ENCODE measurements at regions not wholly inside any gene's neighbourhood (a gene's known extent, or its start where the extent isn't known, plus 50 kb on each side); places are given as distances from the start of the nearest gene placed in this dataset.
A peak's percentile ranks its signal among the peaks of the same experiment; 100 is the strongest.

DNA sequence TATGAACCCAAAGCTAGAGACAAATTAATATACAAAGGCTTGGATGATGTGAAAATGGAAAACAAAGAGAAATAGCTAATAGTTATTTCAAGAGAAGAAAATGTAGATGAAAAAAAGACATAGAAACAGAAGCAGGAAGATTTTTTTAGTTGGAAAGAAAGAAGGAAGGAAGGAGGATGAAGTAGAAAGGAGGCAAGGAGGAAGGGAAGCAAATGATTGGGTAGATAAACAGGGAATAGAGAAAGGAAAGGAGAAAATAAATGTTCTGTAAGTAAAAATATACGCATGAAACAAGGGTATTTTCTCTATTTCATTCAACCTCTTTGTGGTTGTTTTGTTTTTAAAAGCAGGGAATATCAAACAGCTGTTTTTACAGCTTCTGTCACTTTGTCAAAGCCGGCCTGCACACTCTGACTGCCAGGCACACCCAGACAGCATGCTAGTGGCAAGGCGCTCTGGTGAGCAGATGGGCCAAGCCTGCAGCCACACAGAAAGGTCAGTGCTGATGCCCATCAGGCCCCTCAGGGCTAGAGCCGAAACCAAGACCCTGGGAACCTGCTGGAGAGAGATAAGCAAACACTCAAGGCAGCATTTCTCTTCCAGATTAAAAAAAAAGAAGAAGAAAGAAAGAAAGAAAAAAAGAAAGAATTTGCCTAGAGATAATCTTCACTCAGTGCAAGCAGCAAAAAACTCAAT is 72.9 kb upstream of the CTTNBP2NL start:
- no peak for FAIRE-seq
- TF ChIP-seq TAF1 (IDR thresholded peaks at IDR 0.05; ENCODE audit: borderline replicate concordance, low read depth, low read length): no peak
- no peak for TF ChIP-seq POLR2A (IDR thresholded peaks at IDR 0.05; ENCODE audit: low read depth, low read length)
- TF ChIP-seq POLR2AphosphoS5 (IDR thresholded peaks at IDR 0.05; ENCODE audit: low read depth, low read length): no peak
- no peak for DNase-seq (ENCODE audit: insufficient read length)

GRCh38 chr1:112325504-112325903 is 70.5 kb upstream of the CTTNBP2NL start:
- FAIRE-seq: no peak
- no peak for TF ChIP-seq TAF1 (IDR thresholded peaks at IDR 0.05; ENCODE audit: borderline replicate concordance, low read depth, low read length)
- no peak for TF ChIP-seq POLR2AphosphoS5 (IDR thresholded peaks at IDR 0.05; ENCODE audit: low read depth, low read length)
- TF ChIP-seq POLR2A (IDR thresholded peaks at IDR 0.05; ENCODE audit: low read depth, low read length): no peak
- no peak for DNase-seq (ENCODE audit: insufficient read length)

- TF ChIP-seq POLR2AphosphoS5 (IDR thresholded peaks at IDR 0.05; ENCODE audit: low read depth, low read length): no peak
- no peak for TF ChIP-seq POLR2A (IDR thresholded peaks at IDR 0.05; ENCODE audit: low read depth, low read length)
- no peak for TF ChIP-seq TAF1 (IDR thresholded peaks at IDR 0.05; ENCODE audit: borderline replicate concordance, low read depth, low read length)
- DNase-seq (ENCODE audit: insufficient read length): no peak
- no peak for FAIRE-seq
These were observed 67.4 kb upstream of the CTTNBP2NL start for GRCh38 chr1:112328600-112328999.

DNA sequence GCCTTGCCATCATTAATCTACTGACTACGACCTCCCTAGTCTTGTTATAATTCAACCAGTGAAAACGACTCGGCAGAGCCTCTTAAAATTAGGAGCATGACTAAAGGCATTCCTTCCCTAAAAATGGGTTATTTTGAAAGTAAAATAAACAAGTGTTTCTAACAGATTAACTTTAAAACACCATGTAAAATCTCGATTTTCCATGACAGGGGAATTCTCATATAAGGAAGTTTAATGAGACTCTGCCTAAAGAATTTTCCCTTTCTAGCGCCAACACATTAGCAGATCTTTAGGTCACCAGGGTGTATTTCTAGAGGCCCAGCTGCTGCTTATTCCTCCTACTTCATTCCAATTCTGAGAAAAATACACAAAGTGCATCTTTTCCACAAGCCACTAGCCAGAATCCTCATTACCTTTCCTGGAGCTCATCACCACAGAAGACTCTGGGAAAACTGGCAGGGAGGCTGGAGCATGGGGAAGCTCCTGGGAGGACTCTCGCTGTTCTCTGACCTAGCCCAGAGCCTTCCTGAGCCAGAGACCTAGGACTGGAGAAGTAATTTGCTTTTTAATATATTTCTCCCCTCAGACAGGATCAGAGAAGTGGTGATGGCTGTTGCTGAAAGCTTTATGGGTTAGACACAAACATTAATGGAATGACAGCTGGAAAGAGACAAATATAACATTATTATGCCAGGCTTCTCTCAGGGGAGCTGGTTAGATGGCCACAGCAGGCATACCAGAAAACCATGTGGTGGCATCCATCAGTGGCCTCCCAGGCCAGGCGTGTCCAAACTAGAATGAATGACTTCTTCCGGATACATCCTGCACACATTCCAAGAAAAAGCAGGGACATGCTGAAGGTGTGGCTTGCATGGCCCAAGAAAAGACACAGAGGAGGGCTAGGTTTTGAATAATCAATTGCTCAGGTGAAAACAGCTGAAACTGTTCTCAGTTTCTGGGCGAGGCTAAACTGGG is 63.6 kb upstream of the CTTNBP2NL start:
- DNase-seq (ENCODE audit: insufficient read length) (no peak), FAIRE-seq (no peak)
- TF ChIP-seq POLR2AphosphoS5 (IDR thresholded peaks at IDR 0.05; ENCODE audit: low read depth, low read length): no peak
- TF ChIP-seq TAF1 (IDR thresholded peaks at IDR 0.05; ENCODE audit: borderline replicate concordance, low read depth, low read length): no peak
- no peak for TF ChIP-seq POLR2A (IDR thresholded peaks at IDR 0.05; ENCODE audit: low read depth, low read length)

DNA sequence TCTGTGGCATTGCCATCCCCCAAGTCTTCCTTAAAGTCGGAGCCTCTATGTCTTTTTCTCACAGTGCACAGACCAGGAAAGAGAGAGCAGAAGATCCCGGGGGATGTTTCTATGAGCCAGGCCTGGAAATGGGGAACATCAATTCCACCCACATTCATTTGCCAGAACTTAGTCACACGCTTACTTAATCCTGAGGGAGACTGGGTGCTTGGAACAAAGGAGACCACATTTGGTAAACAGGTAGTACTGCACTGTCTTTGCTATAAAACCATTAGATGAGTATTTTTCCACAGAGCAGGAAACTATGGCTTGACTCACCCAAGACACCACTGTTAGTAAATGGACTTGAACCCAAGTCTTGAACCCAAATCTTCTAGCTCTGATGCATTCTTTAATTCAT is 60.7 kb upstream of the CTTNBP2NL start:
- TF ChIP-seq TAF1 (IDR thresholded peaks at IDR 0.05; ENCODE audit: borderline replicate concordance, low read depth, low read length): no peak
- FAIRE-seq: no peak
- DNase-seq (ENCODE audit: insufficient read length): no peak

DNA sequence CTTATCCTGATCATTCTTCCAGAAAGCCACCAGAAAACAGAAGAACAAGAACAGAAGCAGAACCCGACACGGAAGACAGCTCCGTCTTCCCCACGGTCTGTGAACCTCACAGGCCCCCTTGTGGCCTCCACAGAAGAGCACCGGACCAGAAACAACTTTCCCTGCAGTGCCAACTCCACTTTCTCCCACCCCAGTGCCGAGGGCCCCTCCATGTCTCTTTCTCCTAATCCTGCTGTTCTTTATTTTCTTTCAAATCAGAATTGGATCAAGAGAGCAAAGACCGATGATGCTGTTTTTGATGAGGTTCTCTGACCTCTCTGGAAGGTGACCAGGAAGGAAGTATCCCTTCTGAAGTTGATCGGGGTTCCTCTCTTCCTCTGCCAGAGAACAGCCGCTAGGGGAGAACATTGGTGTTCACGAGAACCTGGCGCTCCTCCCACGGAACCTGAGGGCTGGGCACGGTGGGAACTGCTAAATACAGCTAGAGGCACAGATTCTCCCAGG is 58.9 kb upstream of the CTTNBP2NL start:
- FAIRE-seq (peak; percentile 44), DNase-seq (ENCODE audit: insufficient read length) (no peak)
- TF ChIP-seq POLR2AphosphoS5 (IDR thresholded peaks at IDR 0.05; ENCODE audit: low read depth, low read length): no peak
- TF ChIP-seq TAF1 (IDR thresholded peaks at IDR 0.05; ENCODE audit: borderline replicate concordance, low read depth, low read length): no peak
- TF ChIP-seq POLR2A (IDR thresholded peaks at IDR 0.05; ENCODE audit: low read depth, low read length): no peak

- TF ChIP-seq POLR2AphosphoS5 (IDR thresholded peaks at IDR 0.05; ENCODE audit: low read depth, low read length) (no peak), POLR2A (IDR thresholded peaks at IDR 0.05; ENCODE audit: low read depth, low read length) (no peak), TAF1 (IDR thresholded peaks at IDR 0.05; ENCODE audit: borderline replicate concordance, low read depth, low read length) (no peak)
- FAIRE-seq: no peak
- no peak for DNase-seq (ENCODE audit: insufficient read length)
These were observed 54.0 kb upstream of the CTTNBP2NL start for GRCh38 chr1:112341986-112342385.

DNA sequence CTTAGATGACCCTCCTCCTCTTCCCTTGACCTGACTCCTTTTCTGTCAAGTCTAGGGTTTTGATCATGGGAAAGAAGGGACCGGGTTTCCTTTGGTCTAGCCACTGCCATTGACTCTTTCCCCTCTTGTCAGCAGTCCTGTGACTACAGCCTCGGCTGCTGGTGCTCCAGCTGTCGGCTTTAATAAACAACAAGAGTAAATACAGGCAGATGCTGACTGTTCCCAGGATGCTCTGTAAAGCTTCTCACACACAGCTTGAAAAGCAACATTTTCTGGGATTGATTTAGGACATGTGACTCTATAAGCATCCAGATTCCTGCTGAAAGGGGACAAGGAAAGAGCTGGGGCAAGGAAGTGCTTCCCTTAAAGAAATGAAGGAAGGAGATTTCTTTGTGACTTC is 53.5 kb upstream of the CTTNBP2NL start:
- DNase-seq (ENCODE audit: insufficient read length) (no peak), FAIRE-seq (no peak)
- TF ChIP-seq POLR2AphosphoS5 (IDR thresholded peaks at IDR 0.05; ENCODE audit: low read depth, low read length) (no peak), POLR2A (IDR thresholded peaks at IDR 0.05; ENCODE audit: low read depth, low read length) (no peak)

DNA sequence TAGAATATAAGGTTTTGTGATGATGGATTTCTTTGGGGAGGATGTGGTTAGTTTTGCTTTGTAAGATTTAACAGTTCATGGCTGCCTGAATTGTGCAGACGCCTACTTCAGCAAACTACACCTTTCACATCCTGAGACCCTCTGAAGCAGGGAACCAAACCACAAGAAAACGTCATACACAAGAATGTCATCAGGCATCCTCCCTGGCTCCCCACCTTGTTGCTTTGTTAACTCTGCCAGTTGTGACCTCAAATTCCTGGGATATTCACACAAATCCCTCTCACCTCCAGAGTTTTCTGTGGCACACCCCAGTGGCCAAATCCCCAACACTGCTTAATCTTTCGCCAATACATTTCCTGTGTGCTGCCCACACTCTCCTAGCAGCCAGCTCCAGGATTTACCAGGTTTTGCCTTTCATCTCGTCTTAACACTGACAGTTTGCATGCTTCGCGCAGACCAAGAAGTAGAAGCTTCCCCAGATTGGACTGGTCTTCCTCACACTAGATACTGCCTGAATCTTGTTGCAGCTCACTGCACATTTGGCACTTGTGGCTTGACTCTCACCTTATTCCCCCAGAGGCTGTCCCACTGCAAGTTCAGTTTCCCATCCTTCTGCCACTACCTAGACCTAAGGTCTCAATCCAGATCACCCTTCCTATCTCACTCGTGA is 51.1 kb upstream of the CTTNBP2NL start:
- no peak for TF ChIP-seq POLR2AphosphoS5 (IDR thresholded peaks at IDR 0.05; ENCODE audit: low read depth, low read length)
- TF ChIP-seq TAF1 (IDR thresholded peaks at IDR 0.05; ENCODE audit: borderline replicate concordance, low read depth, low read length): no peak
- TF ChIP-seq POLR2A (IDR thresholded peaks at IDR 0.05; ENCODE audit: low read depth, low read length): no peak
- DNase-seq (ENCODE audit: insufficient read length): no peak
- no peak for FAIRE-seq
